HG03469 (cell line): ENCODE measurements at regions not wholly inside any gene's neighbourhood (a gene's known extent, or its start where the extent isn't known, plus 50 kb on each side); places are given as distances from the start of the nearest gene placed in this dataset.
A peak's percentile ranks its signal among the peaks of the same experiment; 100 is the strongest.

Experiments
- ATAC-seq: cut with Tn5 transposase; IDR thresholded peaks from one replicate; pipeline ENCODE4 v1.9.1; 2021; ENCODE audit warnings: mild to moderate bottlenecking, moderate library complexity, moderate number of reproducible peaks; ENCODE audit not compliant: unreplicated experiment

DNA sequence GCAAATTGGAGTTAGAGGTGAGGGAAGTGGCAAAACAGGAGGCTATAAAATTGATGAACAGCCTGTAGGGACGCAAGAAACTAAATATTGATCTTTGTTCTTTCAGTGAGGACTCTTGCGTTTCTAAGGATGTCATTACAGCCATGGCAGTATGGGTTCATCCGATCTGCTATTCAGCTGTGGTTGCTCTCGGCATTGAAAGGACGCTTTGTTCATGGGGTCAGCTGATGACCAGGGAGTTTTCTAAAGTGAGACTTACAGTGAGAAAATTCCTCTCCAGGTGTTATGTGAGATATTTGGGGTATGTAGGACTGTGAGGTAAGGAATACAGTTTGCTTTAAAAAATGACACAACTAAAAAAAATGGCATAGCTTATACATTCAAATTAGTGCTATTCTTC, 52.7 kb upstream of the PELI1 start:
- ATAC-seq, result no peak

DNA sequence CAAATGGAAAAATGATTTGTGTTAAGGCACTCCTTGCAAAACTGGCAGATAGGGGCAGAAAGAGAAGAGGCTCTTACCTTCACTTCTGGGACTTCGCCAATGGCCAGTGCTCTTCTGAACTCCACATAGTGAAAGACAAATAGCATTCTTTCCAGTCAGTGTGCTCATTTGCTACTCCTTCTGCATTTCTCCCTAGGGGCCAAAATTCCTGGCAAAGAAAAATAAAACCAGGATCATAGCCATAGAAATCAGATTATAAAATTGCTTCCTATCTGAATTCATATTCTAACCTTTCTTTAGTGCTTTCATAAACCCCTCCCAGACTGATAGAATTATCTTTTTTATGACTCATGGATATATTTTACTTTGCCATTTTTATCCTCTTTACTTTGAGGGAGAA, 56.9 kb upstream of the PELI1 start:
- no peak for ATAC-seq

DNA sequence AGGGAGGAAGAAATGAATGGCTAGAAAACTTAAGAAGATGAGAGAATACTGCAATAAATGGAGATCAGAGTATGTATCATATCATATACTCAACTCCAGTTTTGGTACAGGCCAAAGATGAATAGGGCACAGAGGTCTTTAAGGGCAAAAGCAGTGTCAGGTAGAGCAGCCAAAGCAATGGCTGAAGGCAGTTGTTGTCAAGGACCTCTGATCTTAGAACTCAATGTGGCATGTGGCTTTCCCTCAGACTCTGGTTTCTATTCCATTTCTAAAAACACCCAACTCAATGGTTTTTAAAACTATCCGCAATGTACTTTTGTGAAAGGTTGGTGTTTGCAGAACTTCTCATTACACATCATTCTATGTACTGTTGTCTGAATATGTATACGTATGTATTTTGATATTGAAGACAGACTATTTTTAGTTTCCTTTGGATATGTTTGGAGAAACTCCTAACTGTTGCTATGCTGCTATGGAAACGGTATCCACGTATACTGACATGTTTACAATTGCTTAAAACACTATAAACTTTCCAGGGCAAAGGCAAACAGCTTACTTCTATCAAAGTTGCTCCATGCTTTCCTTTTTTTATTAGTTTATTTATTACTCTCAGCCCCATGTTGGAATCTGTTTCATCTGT, 58.1 kb upstream of the PELI1 start:
- ATAC-seq, result no peak

DNA sequence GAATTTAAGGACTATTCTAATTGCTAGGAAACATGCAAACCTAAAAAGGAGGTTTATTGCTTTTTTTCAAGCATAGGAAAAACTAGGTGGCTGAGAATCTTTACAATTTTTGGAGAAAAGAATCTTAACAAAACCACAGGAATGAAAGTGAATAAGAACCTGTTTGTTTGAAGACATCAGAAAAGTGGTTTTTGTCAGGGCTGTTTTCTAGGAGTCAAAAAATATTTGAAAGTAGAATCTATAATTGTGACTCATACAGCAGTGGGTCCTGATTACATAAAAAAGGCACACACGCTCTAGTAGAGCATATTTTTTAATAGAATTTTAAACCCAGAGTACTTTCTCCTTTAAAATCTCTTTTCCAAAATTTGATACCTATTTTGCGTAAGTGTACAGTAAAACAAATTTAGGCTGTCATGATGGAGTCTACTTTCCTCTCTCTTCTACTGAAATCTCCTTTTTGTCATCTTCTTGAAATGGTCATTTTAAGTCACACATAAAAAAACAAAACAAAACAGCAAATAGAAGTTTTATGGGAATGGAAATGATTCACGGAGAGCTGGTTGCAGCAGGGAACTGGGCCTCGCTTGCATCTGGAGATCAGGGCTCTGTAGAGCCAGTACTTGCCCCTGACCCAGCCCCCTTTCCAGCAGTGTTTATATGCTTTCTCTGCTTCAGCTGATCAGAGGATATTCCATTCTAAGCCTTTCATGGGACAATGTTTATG, 59.1 kb upstream of the PELI1 start:
- no peak for ATAC-seq

DNA sequence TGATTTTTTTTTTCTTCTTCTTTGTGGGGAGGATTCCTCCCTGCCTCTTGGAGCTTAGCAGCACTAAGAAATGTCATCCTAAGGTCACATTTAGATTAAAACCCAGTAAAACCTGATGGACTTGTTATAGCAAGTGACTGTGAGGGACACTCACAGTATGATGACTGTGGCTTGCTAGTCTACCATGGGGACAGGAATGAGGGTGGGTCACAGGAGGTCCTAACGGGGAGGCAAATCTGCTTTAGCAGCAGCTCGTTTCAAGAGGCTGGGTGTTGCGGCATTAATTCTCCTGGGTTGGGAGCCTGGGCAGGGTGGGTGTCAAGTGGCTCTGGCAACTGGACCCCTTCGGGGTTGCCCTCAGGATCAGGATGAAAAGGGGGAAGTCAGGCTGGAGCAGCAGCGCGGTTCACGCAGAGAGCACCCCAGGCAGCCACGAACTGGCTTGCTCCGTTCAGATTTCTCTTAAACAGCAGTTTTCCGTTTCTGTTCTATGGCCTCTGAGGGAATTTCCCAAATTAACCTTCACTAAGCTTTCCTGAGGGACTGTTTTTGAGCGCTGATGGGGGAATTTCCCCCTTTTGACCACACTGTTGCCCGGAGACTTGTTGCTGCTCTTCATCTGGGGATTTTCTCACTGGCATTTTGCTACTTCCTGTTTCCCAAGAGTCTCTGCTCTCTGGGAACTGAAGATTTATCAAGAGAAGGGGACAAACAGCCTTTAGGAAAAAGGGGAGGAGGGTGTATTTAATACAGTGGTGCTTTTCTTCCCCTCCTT, 59.8 kb upstream of the PELI1 start:
- ATAC-seq, result no peak

DNA sequence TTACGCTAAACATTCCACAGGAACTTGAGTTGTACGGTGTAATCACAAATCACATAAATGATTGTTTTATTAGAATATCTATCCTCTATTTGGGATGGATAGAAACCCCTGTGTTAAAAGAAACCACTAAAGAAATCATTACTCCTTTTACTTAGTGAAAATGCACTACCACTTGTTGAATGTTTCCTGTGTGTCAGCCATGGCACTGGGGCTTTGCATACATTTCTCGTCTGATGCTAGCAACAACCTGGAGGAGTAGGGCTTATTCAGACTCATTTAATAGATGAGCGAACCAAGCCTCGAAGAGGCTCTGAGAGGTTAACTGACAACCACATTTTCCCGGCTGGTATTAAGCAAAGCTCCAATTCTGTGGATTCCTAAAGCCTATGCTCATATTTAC, 60.5 kb upstream of the PELI1 start:
- no peak for ATAC-seq

DNA sequence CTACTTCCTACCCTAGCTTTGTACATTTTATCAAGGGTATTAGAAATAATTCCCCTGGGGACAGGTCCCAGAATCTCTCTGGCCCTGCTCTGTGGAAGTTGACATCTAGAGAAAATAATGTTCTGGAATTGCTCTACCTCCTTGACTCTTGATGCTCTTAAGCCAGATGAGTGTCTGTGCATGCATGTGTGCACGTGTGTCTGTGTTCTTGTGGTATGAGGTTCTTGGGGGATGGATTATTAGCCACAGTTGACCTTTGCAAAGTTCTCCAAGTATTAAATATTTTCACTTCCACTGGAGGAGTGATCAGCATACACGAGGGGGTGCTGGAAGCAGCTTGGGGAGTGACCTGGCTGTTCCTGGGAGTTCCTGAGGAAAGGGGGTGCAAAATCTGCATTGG, 61.2 kb upstream of the PELI1 start:
- no peak for ATAC-seq

DNA sequence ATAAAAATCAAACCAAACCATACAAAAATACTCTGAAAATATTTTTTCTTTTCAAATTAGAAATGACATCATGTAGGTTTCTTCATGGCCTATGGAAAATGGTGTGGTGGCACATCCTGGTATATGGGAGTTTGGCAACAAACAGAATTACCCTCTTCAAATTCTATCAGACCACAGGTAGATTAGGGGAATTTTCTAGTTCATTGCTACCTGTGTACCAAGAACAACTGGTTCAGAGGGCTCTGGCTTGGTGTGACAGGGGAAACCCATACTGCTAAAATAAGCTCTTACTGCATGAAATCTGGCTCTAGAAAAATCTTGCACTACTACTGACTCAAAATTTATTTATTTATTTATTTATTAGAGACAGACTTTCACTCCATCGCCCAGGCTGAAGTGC, 63.4 kb upstream of the PELI1 start:
- no peak for ATAC-seq

DNA sequence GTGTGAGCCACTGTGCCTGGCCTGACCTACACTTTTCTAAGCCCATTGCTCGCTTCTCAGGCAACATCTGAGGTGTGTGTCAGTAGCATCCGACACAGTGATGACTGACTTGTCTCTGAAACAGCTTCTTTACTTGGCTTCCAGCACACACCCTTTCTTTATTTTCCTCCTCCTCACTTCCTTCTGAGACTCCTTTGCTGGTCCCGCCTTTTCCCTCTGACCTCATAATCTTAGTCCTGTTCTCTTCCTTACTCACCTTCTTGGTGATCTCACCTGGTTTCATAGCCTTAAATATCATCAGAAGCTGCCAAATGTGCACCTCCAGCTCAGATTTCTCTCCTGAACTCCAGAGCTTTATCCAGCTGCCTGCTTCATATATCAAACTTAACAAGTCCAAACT, 66.6 kb upstream of the PELI1 start:
- ATAC-seq, result no peak

DNA sequence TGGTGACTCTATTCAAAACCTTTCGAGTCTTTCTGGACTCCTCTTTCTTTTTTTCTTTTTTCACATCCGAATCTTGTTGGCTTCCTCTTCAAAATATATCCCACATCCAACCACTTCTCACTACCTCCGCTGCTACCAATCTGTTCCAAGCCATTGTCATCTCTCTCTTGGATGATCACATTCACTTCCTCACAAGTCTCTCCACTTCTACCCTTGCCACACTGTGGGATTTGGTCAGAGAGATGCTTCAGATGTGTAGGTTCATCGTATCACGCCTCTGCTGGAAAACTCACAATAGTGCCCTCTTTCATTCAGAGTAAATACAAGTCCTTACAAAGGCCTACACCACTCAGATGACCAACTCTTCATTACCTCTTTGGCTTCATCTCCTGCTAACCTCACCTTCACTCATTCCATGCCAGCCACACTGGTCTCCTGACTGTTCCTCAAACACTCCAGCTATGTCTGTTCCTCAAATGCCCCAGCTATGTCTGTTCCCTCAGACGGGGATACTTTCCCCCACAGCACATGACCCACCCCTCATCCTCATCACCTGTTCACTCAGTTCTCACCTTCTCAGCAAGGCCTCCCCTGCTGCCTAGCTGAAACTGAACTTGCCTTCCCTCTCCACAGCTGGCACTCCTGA, 67.2 kb upstream of the PELI1 start:
- no peak for ATAC-seq

DNA sequence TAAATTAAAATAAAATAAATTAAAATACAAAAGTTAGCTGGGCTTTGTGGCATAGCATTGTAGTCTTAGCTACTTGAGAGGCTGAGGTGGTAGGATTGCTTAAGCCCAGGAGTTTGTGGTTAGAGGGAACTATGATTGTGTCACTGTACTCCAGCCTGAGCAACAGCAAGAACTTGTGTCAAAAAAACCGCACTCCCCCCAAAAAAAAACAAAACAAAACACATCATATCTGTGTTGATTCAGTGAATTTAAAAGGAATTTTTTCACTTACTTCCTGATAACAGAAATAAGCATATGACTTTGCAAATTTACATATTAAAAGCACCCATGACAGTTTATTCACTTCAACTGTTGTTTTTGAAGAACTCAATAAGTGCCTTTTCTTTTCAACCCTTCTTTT, 68.1 kb upstream of the PELI1 start:
- no peak for ATAC-seq

DNA sequence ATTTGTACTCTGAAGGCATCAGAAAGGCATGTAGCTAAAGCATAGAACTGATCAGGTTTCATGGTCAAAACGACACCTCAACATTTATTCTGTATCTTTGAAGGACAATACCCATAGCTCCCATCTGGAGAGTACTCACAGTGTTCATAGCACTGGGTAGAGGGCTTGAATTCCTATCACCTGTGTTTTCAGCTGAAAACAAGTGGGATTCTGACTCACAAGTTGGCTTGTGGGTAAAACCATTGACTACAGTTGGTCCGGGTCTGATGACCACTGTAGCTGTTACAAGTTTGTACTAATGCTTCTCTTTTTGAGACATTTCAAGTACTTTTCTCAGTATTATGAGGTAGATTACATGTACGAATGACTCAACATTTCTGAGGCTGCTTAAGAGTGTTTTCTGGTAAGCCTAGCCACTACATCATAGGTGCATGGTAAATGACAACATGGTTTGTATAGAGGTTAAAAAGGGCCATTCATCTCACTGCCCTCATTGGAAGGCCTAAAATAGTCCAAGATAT, 68.6 kb upstream of the PELI1 start:
- peak; percentile 36 for ATAC-seq

DNA sequence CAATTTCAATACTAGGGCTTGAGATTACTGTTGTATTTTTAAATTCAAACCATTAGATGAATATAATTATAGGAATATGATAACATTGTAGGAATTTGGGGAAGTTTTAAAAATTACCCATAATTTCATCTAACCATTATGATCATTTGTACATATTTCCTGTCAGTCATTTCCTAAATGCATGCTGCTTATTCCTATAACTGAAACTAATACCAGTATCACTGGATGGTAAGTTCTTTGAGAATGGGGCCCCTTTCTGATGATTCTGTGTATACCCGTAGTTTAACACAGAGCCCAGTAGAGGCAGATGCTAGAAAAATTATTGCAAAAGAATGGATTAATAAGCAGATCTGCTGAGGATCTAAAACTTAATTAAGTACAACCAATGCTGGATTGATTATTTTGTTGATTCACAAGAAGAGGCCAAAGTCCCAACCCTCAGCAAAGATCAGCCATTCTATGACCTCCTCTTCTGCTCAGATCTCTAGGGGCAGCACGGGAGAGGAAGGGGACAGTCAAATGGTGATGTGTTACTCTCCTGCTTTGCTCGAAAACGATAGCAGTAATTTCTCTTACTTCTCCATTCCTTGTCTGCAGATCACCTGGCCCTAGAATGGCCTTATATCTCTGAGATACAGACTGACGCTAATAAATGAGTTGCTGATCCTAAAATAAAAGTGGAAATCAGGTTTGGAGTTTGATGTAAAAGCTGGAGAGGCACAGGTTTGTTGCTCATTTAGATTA, 69.5 kb upstream of the PELI1 start:
- ATAC-seq, result peak; percentile 14

DNA sequence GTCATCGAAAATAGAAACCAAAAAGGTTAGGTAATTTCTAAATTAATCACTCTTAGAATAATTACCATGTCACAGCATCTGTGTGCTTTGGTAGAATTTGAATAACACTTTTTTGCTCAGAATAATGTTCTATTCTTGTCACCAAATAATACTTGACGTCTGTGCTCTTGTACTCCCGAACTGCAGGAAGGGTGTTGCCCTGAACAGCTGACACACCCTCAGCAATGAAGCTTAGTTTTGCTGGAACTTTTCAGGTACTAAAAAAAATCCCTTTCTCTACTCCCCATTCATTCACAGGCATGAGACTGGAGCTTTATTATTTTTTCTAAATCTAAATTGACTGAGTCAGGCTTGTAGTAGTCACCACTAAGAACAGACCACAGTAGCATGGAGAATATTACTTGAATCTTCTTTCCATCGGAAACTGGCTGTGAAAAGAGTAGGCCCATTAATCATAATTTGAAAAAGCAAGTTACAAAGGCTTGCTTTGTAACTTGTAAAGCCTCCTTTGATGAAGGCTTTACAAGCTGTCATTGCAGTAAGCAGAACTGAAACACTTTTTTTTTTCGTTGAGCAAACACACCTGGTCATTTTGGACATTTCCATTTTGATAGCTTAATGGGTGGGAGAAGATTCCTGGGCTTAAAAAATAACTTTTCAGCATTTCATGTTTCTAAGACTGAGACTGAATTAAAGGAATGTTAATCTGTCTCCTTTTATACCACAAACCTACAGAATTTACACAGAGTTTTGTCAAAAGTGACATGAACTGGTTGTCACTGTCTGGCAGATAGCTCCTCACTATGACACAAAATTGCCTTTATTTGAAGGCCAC, 70.3 kb upstream of the PELI1 start:
- ATAC-seq, result peak; percentile 36

DNA sequence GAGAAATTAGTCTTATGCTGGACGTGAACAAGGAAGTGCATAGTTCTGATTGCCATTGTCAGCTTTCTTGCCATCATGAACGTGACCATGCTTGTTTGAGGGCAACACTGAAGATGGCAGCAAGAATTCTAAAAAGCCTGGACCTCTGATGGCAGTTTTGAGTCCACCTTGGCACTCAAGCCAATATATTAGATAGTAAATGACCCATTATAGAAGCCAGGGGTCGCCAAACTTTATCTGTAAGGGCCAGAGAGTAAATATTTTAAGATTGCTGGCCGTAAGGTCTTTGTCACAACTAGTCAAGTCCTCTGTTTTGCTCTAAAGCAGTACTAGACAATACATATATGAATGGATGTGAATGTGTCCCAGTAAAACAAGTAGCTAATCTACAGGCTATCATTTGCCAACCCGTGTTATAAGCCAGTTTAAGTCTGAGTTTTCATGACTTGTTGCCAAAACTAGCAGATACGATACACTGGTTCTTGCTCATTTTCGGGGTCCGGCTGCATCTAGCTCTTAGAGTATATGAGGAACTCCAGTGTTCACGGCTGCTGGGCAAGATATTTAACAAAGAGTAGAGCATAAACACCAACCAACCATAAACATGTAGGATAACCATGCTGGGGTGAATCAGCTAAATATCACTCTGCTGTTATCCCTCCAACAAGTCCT, 73.1 kb upstream of the PELI1 start:
- no peak for ATAC-seq

DNA sequence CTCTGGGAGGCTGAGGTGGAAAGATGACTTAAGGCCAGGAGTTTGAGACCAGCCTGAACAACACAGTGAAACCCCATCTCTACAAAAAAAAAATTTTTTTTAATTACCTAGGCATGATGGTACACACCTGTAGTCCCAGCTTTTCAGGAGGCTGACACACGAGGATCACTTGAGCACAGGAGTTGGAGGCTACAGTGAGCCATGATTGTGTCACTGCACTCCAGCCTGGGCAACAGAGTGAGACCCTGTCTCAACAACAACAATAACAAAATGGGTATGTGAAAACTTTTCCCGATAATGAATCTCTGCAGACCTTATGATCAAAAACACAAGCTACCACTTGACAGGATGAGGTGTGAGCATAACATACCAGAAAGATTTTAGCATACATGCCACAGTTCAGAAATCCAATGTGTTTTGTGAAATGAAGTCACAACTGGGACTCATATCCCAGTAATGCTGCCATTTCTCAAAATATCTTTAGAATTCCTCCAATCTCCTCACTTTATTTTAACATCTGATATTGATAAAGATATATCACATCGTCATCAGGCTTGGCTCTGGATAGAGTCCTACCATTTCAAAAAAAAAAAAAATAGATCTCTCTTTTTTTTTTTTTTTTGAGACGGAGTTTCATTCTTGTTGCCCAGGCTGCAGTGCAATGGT, 74.0 kb upstream of the PELI1 start:
- no peak for ATAC-seq

DNA sequence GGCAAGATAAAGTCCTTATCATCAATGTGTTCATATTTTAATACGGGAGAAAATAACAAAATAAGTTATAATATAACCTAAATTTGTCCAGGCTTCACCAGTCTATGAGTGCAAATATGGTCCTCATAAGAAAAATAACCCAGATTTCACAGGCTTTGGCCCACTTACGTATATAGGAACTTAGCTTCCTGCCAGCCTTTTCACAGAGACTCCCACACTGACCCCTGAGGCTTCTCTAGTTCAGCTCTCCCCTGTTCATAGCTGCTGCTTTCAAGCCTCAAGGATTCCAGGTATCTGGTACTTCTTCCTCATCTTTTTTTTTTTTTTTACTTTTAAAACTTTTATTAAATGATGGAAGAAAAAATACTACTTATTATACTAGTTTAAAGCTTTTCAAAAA, 74.9 kb upstream of the PELI1 start:
- ATAC-seq, result no peak

DNA sequence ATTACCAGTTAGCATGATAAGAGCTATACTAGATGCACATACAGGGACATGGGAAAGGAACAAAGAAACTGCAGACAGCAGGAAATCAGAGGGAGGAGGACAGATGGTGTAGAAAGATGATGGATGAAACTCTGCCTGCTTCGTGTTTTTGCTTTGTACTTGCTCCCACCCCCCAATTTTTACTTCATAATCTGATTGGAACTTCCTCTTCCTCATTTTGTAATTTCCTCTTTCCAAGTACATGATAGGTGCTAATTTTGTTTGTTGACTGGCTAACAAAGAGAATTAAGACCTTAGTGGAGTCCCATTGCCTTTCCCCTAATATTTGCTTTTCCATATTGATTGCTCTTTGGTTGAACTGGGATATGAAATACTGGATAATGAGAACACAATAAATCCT, 76.0 kb upstream of the PELI1 start:
- ATAC-seq, result no peak
